ENCODE measurements at regions not wholly inside any gene's neighbourhood (a gene's known extent, or its start where the extent isn't known, plus 50 kb on each side); places are given as distances from the start of the nearest gene placed in this dataset.

GRCh38 chr6:156519940-156520339 lies 257.2 kb upstream of the ARID1B start:
- no peaks in the 10 kb centered on the region for H4K20me1 ChIP-seq (ENCODE audit: insufficient read depth, low read length)
- BruUV-seq (replicated peaks), result no TSS peak
- H3K4ac ChIP-seq (ENCODE audit: low read depth, low read length), result no peak overlapping the region
- H3K4me3 ChIP-seq (ENCODE audit: insufficient read depth, low read depth, low read length), result no peak overlapping the region
- H3K79me1 ChIP-seq (ENCODE audit: low read depth in 1 of 2, low read length in 2 of 2), result no peaks in the 10 kb centered on the region
- H3K36me3 ChIP-seq (ENCODE audit: control insufficient read depth, insufficient read depth, low read length), result no peaks in the 10 kb centered on the region
- no peak overlapping the region for H2AK5ac ChIP-seq (ENCODE audit: low read depth, low read length)
- ChIA-PET POLR2A (ENCODE audit: unreplicated experiment) (no interaction called here), CTCF (no interaction called here)
- no peaks in the 10 kb centered on the region for H3K9me3 ChIP-seq (ENCODE audit: control insufficient read depth, insufficient read depth, low read length)
- H3K9ac ChIP-seq (ENCODE audit: low read depth, low read length), result no peak overlapping the region
- intact Hi-C loops (cut with micrococcal nuclease), result no loop called here
- peaks cover 2% of the 10 kb centered on the region for H3K27me3 ChIP-seq (ENCODE audit: control insufficient read depth, insufficient read depth, low read length)
- no peaks in the 10 kb centered on the region for H3K4me1 ChIP-seq (ENCODE audit: control insufficient read depth, insufficient read depth, low read length)
- H3K18ac ChIP-seq (ENCODE audit: low read depth, low read length), result no peak overlapping the region
- no peak overlapping the region for H3K56ac ChIP-seq (ENCODE audit: extremely low read depth, insufficient read depth, low read length)
- dilution Hi-C loops (cut with HindIII; ENCODE audit: low sequenced_read_pairs, unreplicated experiment), result no loop called here
- WGBS, 2 experiments (ENCODE audit: extremely low coverage in 2 of 2, insufficient read length in 1 of 2), result no CpG with 5 or more reads among the region's 2 CpGs
- H3K9me1 ChIP-seq (ENCODE audit: insufficient read depth, low read length), result no peaks in the 10 kb centered on the region
- H3K4me2 ChIP-seq (ENCODE audit: low read depth, low read length), result no peak overlapping the region
- no peak overlapping the region for H2AK9ac ChIP-seq (replicated peaks; ENCODE audit: low read depth, low read length, poor library complexity)
- H2BK5ac ChIP-seq (ENCODE audit: low read depth, low read length, poor library complexity, severe bottlenecking), result no peak overlapping the region
- no peak overlapping the region for H2BK15ac ChIP-seq (ENCODE audit: low read depth, low read length)
- no peak for TF ChIP-seq CHD1 (IDR thresholded peaks at IDR 0.05; ENCODE audit: low read depth, low read length)
- TF ChIP-seq, protein P1, sequence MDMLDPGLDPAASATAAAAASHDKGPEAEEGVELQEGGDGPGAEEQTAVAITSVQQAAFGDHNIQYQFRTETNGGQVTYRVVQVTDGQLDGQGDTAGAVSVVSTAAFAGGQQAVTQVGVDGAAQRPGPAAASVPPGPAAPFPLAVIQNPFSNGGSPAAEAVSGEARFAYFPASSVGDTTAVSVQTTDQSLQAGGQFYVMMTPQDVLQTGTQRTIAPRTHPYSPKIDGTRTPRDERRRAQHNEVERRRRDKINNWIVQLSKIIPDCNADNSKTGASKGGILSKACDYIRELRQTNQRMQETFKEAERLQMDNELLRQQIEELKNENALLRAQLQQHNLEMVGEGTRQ (IDR thresholded peaks at IDR 0.05; ENCODE audit: low read depth, low read length), result no peak
- H2BK120ac ChIP-seq (ENCODE audit: low read depth, low read length), result no peak overlapping the region
- no peak overlapping the region for H3K14ac ChIP-seq (replicated peaks; ENCODE audit: low read depth, low read length)
- DNase-seq (no peak), ATAC-seq (ENCODE audit: low read depth) (no peak)
- H4K91ac ChIP-seq (ENCODE audit: insufficient read depth, low read depth, low read length), result no peak overlapping the region
- H3K23ac ChIP-seq (ENCODE audit: low read depth, low read length), result no peak overlapping the region
- H4K5ac ChIP-seq (ENCODE audit: low read depth, low read length), result no peak overlapping the region
- no peak overlapping the region for H4K8ac ChIP-seq (ENCODE audit: low read depth in 2 of 2, low read length in 2 of 2)
- no peak overlapping the region for H2AFZ ChIP-seq (replicated peaks; ENCODE audit: low read length, poor library complexity)
- no peak overlapping the region for H3K27ac ChIP-seq (ENCODE audit: insufficient read depth, low read length)
- in situ Hi-C loops (cut with MboI; ENCODE audit: low sequenced_read_pairs), result no loop called here
- H2BK20ac ChIP-seq (ENCODE audit: low read depth, low read length), result no peak overlapping the region
